HG03460 (cell line): ENCODE measurements at regions not wholly inside any gene's neighbourhood (a gene's known extent, or its start where the extent isn't known, plus 50 kb on each side); places are given as distances from the start of the nearest gene placed in this dataset.
"Not testable (repeated sequence)": the region's sequence is repeated elsewhere in the genome, so short reads cannot be mapped to it uniquely, and the experiment has no call there.

Experiments used
- ATAC-seq: cut with Tn5 transposase; IDR thresholded peaks from one replicate; pipeline ENCODE4 v1.9.1; 2021; ENCODE audit not compliant: unreplicated experiment

DNA sequence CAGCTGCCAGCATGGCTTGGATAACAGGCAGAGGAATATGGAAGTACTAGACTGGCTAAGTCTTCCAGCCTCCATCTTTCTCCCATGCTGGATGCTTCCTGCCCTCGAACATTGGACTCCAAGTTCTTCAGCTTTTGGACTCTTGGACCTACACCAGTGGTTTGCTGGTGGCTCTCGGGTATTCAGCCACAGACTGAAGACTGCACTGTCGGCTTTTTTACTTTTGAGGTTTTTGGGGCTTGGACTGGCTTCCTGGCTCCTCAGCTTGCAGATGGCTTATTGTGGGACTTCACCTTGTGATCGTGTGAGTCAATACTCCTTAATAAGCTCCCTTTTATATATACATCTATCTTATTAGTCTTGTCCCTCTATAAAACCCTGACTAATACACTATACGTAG, 667.6 kb upstream of the NRG3 start:
- ATAC-seq = not testable (repeated sequence)

DNA sequence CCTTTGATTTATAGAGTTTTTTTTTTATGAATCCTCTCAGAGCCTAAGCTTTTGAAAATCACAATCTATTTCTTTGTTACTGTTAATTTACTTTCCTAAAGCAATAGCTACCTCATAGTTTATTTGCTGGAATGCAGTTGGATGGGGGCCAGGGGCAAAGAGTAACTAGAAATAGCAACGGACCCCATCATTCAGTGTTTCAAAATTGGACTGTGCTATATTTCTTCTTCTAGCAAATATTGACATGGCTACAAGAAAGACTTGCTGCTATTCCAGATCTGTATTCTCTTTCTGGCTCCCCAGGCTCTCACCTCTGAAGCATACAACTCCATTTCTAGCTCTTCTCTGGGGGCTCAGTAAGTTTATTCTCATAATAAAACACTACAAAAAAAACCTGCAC, 661.6 kb upstream of the NRG3 start:
- no peak for ATAC-seq

DNA sequence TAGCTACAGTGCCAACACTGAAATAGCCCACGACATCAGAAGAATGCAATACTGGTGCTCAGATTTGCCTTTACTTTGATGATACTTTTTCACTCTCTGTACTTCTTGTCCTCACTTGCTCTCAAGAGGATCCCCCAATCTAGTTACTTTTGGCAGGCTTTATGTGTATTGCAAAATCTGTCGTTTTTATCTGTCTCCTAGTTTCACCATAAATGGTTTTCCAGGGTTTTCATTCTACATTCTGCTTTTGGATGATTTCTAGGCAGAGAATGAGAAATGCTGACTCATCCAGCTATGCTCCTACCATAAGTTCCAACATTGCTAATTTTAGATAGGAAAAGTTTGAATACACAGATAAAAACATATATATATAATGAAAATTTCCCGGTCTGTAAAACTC, 659.5 kb upstream of the NRG3 start:
- ATAC-seq = no peak

GRCh38 chr10:81216949-81217348, 658.0 kb upstream of the NRG3 start:
- no peak for ATAC-seq

DNA sequence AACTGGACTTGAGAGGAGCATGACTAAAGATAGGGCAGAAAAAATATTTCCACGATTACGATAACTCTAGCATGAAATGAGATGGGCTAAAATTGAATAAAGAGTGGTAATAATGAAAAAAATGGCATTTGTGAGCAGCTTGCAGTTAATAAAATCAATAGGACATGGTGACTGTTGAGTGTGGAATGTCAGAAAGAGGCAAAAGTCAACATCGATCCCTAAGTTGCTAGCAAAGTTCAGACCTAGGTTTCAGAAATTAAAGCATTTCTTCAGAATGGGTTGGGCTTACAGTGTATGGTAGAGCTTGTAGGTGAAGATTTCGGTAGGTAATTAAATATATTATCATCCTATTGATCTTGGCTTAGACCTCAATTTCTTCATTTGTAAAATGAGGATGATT, 656.7 kb upstream of the NRG3 start:
- no peak for ATAC-seq

GRCh38 chr10:81219758-81220157, 655.2 kb upstream of the NRG3 start:
- no peak for ATAC-seq

DNA sequence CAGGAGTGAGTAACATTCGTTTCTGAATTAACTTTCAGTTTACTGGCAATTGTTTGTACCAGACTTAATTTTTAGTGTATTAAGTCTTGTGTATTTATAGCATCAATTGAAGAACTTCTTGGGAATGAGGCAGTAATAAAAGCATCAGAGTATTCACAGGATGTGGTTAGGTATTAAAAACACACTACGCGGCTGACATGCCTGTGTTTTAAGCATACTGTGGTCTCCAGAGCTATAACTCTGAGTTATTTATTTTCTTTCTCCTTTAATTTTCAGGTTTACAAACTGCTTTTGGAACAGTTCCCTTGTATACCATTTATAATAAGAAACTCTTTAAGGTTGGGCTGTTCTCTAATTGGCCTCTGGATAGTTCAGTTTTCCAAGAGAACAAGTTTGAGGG, 626.1 kb upstream of the NRG3 start:
- ATAC-seq = no peak

DNA sequence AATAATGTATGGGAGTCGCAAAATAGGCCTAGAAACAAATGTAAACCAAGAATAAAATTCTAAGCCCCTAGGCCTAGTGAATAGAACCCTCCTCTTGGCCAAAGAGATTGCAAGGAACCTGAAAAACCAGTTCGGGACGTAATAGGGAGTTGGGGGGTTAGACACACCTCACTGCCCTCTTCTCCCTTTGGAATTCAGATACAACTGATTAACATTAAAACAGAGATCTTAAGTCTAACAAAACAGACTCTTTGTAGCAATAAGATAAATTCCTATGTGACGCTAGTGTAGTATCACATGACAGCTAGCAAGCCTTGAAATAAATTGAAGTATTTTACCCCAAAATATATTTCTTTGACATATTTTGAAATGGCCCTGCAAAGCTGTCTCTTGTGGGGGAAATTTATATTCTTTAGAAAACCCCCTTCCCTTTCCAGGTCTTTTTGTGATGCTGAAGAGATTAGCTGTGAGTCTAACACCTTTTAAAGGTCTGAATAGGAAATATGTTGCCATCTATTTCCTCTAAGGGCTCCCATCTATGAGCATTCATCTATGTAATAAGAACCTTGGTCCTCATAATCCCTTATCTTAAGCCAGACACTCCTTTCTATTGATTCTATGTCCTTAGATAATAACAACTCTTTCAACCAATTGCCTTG, 623.4 kb upstream of the NRG3 start:
- ATAC-seq = no peak

GRCh38 chr10:81264991-81265390, 610.0 kb upstream of the NRG3 start:
- ATAC-seq = not testable (repeated sequence)

DNA sequence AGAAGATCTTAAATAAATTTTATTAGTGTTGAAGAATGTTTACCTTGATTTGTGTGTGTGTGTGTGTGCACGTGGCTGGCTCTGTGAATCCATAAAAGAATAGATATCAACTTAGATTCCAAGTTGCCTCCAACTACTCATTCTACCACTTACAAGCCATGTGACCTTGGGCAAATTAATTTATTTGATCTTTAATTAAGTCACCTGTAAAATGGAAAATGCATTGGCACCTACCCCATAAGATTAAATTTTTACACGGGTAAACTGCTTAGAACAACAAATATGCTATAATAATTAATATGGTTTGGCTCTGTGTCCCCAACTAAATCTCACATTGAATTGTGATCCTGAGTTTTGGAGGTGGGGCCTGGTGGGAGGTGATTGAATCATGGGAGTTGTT, 604.9 kb upstream of the NRG3 start:
- no peak for ATAC-seq

DNA sequence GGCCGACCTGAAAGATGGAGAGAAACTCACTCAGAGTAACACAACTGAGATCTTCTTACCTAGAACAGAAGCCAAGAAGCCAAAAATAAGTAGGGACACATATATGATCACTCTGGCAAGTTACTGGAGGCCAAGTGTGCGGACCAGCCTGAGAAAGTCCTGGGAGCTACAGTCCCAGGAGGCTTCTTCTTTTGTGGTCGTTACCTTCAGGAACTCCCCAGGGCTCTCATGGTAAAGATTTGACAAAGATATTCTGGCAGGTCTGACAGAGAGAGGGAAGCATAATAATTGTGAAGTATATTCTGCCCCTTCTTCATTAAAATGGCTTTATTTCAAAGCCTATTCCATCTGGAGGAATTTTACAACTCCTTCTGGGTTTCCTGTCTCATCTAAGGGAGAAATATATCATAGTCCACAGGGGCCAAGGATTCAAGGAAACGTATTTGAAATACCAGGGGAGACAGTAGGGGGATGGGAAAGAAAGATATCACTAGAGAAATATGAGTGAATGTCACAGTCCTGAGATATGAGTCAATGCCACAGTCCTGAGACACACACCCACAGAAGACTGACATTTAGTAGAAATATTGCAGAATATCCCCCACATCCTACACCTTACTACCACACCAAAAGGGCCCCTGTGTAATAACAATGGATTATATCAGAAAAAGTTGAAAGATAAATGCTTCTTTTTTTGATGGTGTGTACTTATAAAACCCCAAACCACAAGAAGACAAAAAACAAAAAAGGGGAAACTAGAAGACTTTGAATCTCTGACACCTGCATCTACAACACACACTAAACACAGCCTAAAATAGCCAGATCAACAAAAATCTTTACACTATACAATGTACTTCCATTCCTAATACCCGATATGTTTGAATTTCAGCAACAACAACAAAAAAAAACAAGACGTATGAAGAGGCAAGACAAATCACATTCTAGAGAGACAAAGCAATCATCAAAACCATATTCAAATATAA, 594.2 kb upstream of the NRG3 start:
- no peak for ATAC-seq

DNA sequence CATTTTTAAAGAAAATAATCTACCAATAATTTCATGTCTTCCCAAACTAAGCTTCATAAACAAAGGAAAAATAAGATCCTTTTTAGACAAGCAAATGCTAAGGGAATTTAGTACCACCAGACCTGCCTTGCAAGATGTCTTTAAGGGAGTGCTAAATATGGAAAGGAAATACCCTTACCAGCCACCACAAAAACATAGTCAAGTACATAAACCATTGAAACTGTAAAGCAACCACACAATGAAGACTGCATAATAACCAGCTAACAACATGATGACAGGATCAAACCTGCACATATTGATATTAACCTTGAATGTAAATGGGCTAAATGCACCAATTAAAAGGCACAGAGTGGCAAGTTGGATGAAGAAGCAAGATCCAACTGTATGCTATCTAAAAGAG, 586.5 kb upstream of the NRG3 start:
- no peak for ATAC-seq

GRCh38 chr10:81297292-81297691, 577.7 kb upstream of the NRG3 start:
- ATAC-seq = no peak

DNA sequence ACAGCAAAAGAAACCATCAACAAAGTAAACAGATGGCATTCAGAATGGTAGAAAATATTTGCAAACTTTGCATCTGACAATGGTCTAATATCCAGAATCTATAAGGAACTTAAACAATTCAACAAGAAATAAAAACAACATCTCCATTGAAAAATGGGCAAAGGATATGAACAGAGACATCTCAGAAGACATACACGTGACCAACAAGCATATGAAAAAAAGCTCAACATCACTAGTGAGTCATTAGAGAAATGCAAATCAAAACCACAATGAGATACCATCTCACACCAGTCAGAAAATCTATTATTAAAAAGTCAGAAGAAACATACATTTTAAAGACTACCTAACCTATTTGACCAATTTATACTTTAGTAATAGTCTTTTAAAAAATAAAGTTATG, 571.3 kb upstream of the NRG3 start:
- no peak for ATAC-seq

GRCh38 chr10:81306971-81307782, 567.8 kb upstream of the NRG3 start:
- ATAC-seq = no peak

DNA sequence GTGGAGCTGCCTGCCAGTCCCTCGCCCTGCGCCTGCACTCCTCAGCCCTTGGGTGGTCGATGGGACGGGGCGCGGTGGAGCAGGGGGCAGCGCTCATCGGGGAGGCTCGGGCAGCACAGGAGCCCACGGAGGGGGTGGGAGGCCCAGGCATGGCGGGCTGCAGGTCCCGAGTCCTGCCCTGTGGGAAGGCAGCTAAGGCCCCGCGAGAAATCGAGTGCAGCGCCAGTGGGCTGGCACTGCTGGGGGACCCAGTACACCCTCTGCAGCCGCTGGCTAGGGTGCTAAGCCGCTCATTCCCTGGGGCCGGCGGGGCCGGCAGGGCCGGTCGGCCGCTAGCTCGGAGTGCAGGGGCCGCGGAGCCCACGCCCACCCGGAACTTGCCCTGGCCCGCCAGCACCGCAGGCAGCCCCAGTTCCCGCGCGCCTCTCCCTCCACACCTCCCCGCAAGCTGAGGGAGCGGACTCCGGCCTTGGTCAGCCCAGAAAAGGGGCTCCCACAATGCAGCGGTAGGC, 565.9 kb upstream of the NRG3 start:
- ATAC-seq = no peak

DNA sequence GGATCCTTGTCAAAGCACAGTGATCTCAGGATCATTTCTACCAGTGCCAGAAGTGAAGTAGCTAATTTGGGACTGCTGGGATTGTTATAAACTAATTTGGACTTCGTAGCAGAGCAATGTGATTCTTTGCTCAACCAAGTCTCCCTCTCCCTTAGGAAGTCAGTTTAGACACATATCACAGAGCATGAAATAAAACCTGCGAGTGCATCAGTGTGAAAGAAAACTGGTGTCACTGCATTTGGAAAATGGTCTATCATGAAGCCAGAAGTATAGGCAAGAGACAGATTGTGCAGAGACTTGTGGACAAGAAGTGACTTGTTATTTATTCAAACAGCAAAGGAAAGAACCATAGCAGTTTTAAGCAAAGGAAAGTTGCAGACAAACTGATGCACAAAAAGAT, 560.5 kb upstream of the NRG3 start:
- no peak for ATAC-seq

DNA sequence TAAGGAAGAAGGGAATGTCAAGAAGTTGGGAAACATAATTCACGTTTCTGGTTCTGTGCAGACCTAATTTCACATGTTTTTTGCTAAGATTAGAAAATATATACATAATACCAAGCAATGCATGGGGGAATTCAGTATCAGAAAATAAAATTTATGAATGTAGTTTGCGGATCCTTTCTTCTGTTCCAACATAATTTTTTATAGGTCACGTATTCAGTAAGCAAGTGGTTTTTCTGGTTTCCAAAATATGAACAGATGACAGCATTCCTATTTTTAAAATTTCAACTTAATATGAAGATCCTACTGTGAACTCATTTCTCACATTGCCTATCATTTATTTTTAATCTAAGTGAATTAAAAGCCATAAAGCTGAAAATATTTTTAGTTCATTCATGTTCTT, 560.0 kb upstream of the NRG3 start:
- no peak for ATAC-seq

GRCh38 chr10:81348003-81348402, 527.0 kb upstream of the NRG3 start:
- ATAC-seq = no peak

GRCh38 chr10:81367132-81367531, 507.9 kb upstream of the NRG3 start:
- ATAC-seq = no peak

DNA sequence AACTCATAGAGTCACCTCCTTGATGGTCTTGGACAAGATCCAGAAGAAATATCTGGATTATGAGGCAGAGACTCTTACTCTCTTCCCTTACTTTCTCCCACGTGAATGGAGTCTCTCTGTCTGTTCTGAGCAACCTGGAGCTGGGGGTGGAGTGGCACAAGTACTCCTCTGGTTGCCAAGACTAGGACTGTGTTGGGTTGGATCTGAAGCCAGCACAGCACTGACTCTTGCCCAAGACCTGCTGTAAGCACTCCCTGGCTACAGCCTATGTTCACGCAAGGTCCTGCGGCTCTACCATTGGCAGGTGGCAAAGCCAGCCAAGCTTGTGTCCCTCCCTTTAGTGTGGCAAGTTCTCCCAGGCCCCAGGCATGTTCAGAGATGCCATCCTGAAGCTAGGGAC, 488.2 kb upstream of the NRG3 start:
- ATAC-seq = no peak
